ENCODE measurements at regions not wholly inside any gene's neighbourhood (a gene's known extent, or its start where the extent isn't known, plus 50 kb on each side); places are given as distances from the start of the nearest gene placed in this dataset.

DNA sequence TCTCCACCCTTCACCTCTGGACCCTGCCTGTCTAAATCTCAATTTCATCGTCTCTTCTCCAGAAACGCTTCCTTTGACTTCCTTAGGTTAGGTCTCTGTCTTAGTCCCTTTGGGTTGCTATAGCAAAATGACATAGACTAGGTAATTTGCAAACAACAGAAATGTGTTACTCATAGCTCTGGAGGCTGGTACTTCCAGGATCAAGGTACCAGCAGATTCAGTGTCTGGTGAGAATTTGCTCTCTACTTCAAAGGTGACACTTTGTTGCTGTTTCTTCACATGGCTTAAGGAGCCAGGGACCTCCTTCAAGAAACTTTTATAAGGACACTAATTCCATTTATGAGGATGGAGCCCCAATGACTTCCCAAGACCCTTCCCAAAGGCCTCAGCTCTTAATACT, 145.1 kb upstream of the IMPG1 start:
- no peaks in the 10 kb centered on the region for H3K36me3 Mint-ChIP-seq (ENCODE audit: insufficient read depth)
- no peak for TF ChIP-seq CTCF (IDR thresholded peaks at IDR 0.05; ENCODE audit: unreplicated experiment)
- no peak overlapping the region for H3K27ac Mint-ChIP-seq
- no peak overlapping the region for H3K4me3 Mint-ChIP-seq (ENCODE audit: low read depth)
- H3K4me1 Mint-ChIP-seq (ENCODE audit: low read depth): no peaks in the 10 kb centered on the region
- no peaks in the 10 kb centered on the region for H3K27me3 Mint-ChIP-seq
- H3K9me3 Mint-ChIP-seq (ENCODE audit: low read depth): no peaks in the 10 kb centered on the region
- no peak for DNase-seq (ENCODE audit: low spot score, unreplicated experiment)

GRCh38 chr6:76214546-76214945, 142.1 kb upstream of the IMPG1 start:
- no peak for TF ChIP-seq CTCF (IDR thresholded peaks at IDR 0.05; ENCODE audit: unreplicated experiment)
- H3K36me3 Mint-ChIP-seq (ENCODE audit: insufficient read depth): no peaks in the 10 kb centered on the region
- no peak overlapping the region for H3K27ac Mint-ChIP-seq
- no peak for DNase-seq (ENCODE audit: low spot score, unreplicated experiment)
- H3K9me3 Mint-ChIP-seq (ENCODE audit: low read depth): peaks cover 6% of the 10 kb centered on the region
- H3K4me3 Mint-ChIP-seq (ENCODE audit: low read depth): no peak overlapping the region
- H3K4me1 Mint-ChIP-seq (ENCODE audit: low read depth): no peaks in the 10 kb centered on the region
- H3K27me3 Mint-ChIP-seq: no peaks in the 10 kb centered on the region

DNA sequence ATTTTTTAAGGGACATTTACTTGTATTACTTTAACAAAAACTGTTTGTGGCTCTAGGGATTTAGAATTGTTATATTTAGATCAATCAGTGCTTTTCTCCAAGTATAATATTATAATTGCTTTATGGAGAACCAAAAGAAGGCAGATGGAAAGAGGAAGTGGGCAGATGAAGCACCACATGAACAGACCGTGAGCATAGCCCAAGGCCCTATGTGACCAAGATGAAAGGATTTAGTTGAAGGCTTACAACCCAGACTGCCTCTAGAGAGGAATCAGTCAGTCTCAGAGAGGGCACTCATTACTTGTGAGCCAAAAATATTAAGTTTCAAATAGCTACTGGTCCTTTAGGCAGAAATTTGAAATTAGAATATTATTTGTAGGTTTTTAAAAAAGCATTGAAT, 102.3 kb upstream of the IMPG1 start:
- Mint-ChIP-seq H3K4me1 (ENCODE audit: low read depth) (no peaks in the 10 kb centered on the region), H3K36me3 (ENCODE audit: insufficient read depth) (no peaks in the 10 kb centered on the region), H3K27ac (no peak overlapping the region), H3K4me3 (ENCODE audit: low read depth) (no peak overlapping the region), H3K9me3 (ENCODE audit: low read depth) (peaks cover 11% of the 10 kb centered on the region), H3K27me3 (no peaks in the 10 kb centered on the region)
- TF ChIP-seq CTCF (IDR thresholded peaks at IDR 0.05; ENCODE audit: unreplicated experiment): no peak
- no peak for DNase-seq (ENCODE audit: low spot score, unreplicated experiment)

DNA sequence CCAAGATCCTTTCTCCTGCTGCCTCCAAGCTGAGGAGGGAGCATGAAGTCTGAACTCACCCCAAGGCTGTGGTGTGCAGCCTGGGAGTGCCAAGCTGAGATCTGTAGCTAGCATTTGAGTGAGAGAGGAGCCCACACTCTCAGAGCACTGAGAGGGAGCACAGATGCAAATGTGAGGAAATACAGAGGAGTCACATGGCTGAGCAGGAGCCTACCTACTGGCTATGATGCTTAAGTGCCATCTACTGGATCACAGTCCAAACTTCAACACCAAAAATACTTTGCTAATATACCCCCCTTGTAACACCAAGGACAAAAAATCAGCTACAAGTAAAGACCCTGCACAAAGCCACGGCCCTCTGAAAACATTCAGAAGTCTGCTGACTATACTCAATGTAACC, 94.4 kb upstream of the IMPG1 start:
- no peak for TF ChIP-seq CTCF (IDR thresholded peaks at IDR 0.05; ENCODE audit: unreplicated experiment)
- peaks cover 32% of the 10 kb centered on the region for H3K9me3 Mint-ChIP-seq (ENCODE audit: low read depth)

GRCh38 chr6:76166297-76166696, 93.8 kb upstream of the IMPG1 start:
- TF ChIP-seq CTCF (IDR thresholded peaks at IDR 0.05; ENCODE audit: unreplicated experiment): no peak
- Mint-ChIP-seq H3K4me3 (ENCODE audit: low read depth) (no peak overlapping the region), H3K9me3 (ENCODE audit: low read depth) (peaks cover 32% of the 10 kb centered on the region), H3K36me3 (ENCODE audit: insufficient read depth) (peaks cover 4% of the 10 kb centered on the region), H3K27ac (no peak overlapping the region), H3K4me1 (ENCODE audit: low read depth) (no peaks in the 10 kb centered on the region), H3K27me3 (no peaks in the 10 kb centered on the region)
- no peak for DNase-seq (ENCODE audit: low spot score, unreplicated experiment)

More for the DNA sequence above, 94.4 kb upstream of the IMPG1 start:
- H3K27ac Mint-ChIP-seq: no peak overlapping the region
- H3K27me3 Mint-ChIP-seq: no peaks in the 10 kb centered on the region
- no peak for DNase-seq (ENCODE audit: low spot score, unreplicated experiment)
- H3K36me3 Mint-ChIP-seq (ENCODE audit: insufficient read depth): peaks cover 4% of the 10 kb centered on the region
- H3K4me1 Mint-ChIP-seq (ENCODE audit: low read depth): no peaks in the 10 kb centered on the region
- H3K4me3 Mint-ChIP-seq (ENCODE audit: low read depth): no peak overlapping the region
